Cardiac fibroblast (primary cell): ENCODE measurements at regions not wholly inside any gene's neighbourhood (a gene's known extent, or its start where the extent isn't known, plus 50 kb on each side); places are given as distances from the start of the nearest gene placed in this dataset.

Experiments used
- DNase-seq, 2 donors: peaks; one replicate each; pipeline versions ENCODE4 v3.0.0 to v3.0.0-alpha.2; 2010; ENCODE audit warnings: low read depth in 2 of 2
- H3K4me3 ChIP-seq, 2 donors: replicated peaks in 1 of 2; 1 replicate in 1 of 2; 2 replicates in 1 of 2; pipeline ENCODE4 v1.5.1; 2011; ENCODE audit warnings: low read depth in 2 of 2, low read length in 2 of 2, mild to moderate bottlenecking in 2 of 2, moderate library complexity in 1 of 2
- TF ChIP-seq, protein P1 (sequence below): IDR thresholded peaks from one replicate; pipeline ENCODE4 v1.5.1; 2011; ENCODE audit warnings: low read depth, mild to moderate bottlenecking, low read length, inconsistent platforms

DNA sequence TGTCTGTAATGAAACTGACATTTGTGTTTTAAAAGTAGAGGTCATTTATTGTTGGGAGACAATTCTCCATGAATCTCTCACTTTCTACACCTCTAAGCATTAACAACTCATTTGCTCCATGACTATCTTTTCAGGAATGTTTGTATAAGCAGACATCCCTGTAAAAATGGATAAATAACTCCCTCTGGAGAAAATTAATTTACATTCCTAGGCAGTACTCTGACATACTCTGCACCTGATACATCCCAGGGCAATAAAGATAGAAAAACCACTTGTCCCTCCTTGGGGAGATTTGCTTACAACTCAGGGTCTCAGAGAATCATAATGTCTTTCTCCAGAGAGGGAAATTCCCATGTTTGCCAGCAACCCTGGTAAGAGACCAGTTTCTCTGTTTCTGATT is 1037.7 kb upstream of the SLC39A10 start:
- TF ChIP-seq, protein P1, sequence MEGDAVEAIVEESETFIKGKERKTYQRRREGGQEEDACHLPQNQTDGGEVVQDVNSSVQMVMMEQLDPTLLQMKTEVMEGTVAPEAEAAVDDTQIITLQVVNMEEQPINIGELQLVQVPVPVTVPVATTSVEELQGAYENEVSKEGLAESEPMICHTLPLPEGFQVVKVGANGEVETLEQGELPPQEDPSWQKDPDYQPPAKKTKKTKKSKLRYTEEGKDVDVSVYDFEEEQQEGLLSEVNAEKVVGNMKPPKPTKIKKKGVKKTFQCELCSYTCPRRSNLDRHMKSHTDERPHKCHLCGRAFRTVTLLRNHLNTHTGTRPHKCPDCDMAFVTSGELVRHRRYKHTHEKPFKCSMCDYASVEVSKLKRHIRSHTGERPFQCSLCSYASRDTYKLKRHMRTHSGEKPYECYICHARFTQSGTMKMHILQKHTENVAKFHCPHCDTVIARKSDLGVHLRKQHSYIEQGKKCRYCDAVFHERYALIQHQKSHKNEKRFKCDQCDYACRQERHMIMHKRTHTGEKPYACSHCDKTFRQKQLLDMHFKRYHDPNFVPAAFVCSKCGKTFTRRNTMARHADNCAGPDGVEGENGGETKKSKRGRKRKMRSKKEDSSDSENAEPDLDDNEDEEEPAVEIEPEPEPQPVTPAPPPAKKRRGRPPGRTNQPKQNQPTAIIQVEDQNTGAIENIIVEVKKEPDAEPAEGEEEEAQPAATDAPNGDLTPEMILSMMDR: no peak
- DNase-seq: no peak
- no peak overlapping the region for H3K4me3 ChIP-seq

DNA sequence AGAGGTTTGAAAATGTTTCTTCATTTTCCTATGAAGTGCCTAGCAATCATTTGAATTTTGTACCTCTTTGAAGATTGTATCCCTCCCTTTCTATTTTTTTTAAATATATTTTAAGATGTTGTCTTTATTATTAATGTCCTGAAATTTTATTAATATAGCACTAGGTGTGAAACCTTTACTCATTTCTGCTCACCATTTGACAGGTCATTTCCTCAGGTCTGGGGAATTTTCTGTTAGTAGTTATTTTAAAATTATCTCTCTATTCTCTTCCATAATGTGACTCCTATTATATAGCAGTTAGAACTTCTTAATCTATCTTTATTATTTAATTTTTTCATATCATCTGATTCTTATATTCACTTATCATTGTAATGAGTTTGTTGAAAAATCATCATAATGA is 1038.6 kb upstream of the SLC39A10 start:
- no peak overlapping the region for H3K4me3 ChIP-seq
- no peak for DNase-seq
- TF ChIP-seq, protein P1: no peak

DNA sequence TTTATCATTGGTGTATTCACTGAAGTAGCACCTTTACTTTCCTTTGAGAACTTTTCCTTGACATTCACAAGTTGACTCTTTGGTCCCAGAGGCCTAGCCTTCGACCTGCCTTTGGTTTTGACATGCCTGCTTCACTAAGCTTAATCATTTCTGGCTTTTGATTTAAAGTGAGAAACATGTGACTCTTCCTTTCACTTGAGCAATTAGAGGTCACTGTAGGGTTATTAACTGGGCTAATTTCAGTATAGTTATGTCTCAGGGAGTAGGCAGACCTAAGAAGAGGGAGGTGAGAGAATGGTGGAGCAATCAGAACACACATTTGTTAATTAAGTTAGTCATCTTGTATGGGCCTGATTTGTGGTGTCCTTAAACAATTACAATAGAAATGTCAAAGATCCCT is 1040.7 kb upstream of the SLC39A10 start:
- DNase-seq: no peak
- no peak overlapping the region for H3K4me3 ChIP-seq
- TF ChIP-seq, protein P1: no peak

DNA sequence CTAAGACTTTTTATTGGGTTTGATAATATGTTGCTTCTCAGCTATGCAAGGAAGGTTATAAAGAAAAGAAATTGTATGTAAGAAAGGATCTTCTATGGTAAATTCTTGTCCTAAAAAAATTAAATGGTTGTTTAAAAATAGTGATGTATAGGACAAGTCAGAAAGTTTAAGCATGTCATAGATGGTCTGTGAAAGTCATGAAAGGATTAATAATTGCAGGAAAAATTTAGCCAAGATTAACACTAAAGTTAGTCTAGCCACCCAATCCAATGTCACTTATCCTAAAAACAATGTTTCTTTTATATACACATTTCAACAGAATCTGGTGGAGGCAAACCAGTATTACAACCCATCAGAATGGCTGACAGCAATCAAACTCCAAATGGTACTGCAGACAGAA is 1046.7 kb upstream of the SLC39A10 start:
- H3K4me3 ChIP-seq: no peak overlapping the region
- TF ChIP-seq, protein P1: no peak
- no peak for DNase-seq

DNA sequence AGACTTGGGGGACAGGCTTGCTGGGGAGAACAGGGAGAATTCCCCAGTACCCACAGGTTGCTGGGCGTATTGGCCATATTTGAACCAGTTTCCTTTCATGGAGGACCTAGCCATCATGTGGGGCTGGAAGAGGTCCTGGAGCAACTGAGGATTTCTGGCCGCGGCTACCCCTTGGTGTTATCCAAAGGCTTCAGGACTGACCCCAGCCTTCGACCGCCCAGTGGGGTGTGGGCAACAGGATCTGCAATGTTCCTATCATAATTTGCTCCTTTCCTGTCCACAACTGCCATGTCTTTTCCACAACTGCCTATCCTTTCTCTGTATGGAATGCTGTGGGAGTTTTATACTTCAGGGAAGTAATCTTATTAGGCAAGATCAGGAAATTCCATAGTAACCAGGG is 1053.6 kb upstream of the SLC39A10 start:
- TF ChIP-seq, protein P1: no peak
- no peak for DNase-seq
- no peak overlapping the region for H3K4me3 ChIP-seq

DNA sequence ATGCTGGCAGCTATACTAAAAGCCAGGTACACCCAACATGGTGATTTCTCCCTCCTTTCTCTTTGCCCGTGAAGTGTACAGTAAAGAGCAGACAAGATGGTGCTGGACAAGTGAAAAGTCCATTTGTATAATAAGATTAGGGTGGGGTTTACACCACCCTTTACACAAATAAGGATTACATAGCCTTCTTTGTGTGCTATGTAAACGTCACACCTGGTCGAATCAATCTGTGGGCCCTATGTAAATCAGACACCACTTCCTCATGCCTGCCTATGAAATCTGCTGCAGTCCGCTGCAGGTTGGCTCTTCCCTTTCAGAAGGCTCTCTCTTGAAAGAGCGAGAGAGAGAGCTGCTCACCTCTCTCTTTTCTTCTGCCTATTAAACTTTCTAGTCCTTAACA is 1054.3 kb upstream of the SLC39A10 start:
- H3K4me3 ChIP-seq: no peak overlapping the region
- no peak for DNase-seq
- TF ChIP-seq, protein P1: no peak

DNA sequence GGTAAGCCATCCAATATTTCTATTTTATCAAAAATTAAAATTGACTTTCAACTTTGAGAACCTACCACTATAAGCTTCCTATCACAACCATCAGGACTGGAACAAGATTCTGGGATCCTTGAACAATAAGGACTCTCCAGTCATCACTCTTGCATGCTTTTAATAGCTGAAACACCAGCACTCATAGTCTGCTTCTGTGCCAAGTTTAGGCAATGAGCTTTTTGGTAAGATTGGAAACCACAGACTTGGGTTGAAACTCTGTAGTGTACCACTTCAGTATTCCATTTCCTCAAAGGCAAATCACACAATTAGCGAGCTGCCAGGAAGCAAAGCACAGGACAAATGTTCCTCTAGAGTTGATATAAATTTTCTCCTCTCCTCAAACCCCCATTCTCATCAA is 1065.8 kb upstream of the SLC39A10 start:
- no peak overlapping the region for H3K4me3 ChIP-seq
- TF ChIP-seq, protein P1: no peak
- DNase-seq: no peak
